ENCODE measurements at regions not wholly inside any gene's neighbourhood (a gene's known extent, or its start where the extent isn't known, plus 50 kb on each side); places are given as distances from the start of the nearest gene placed in this dataset.

- Histone ChIP-seq H3K4me1 (replicated peaks; ENCODE audit: insufficient read depth) (no peaks in the 10 kb centered on the region), H3K79me2 (ENCODE audit: low read depth) (no peaks in the 10 kb centered on the region), H3K9me3 (ENCODE audit: insufficient read depth, low read depth) (peaks cover 9% of the 10 kb centered on the region; the same call in 1 of the 2 replicates), H3K4me2 (no peak overlapping the region), H3K27me3 (ENCODE audit: insufficient read depth, low read depth) (no peaks in the 10 kb centered on the region), H4K20me1 (ENCODE audit: insufficient read depth) (no peaks in the 10 kb centered on the region), H3F3A (ENCODE audit: insufficient read depth, low read depth) (no peaks in the 10 kb centered on the region), H3K4me3 (no peak overlapping the region), H3K36me3 (ENCODE audit: low read depth) (no peaks in the 10 kb centered on the region), H2AFZ (no peak overlapping the region), H3K27ac (no peak overlapping the region), H3K9me2 (ENCODE audit: insufficient read depth) (no peaks in the 10 kb centered on the region)
- no peak for DNase-seq
- intact Hi-C loops (cut with micrococcal nuclease; ENCODE audit: unreplicated experiment): loop anchor here (2.0 kb wide), 1 partner anchor 37 kb away; no protein-coding TSS in a partner anchor
- CTCF ChIA-PET: no interaction called here
- TF ChIP-seq CTCF (conservative IDR thresholded peaks at IDR 0.05): no peak
- TF ChIP-seq EZH2 (IDR thresholded peaks at IDR 0.05; ENCODE audit: low read depth): no peak
- no TSS peak for BruUV-seq (replicated peaks)
- POLR2A ChIA-PET (ENCODE audit: unreplicated experiment): no interaction called here
Observed at GRCh38 chr13:34657716-34658115, 284.4 kb upstream of the NBEA start.

GRCh38 chr13:34667286-34668218 is 274.5 kb upstream of the NBEA start:
- H3K27ac ChIP-seq: no peak overlapping the region
- H3K4me1 ChIP-seq (replicated peaks; ENCODE audit: insufficient read depth): no peaks in the 10 kb centered on the region
- no peaks in the 10 kb centered on the region for H3F3A ChIP-seq (ENCODE audit: insufficient read depth, low read depth)
- no peaks in the 10 kb centered on the region for H3K27me3 ChIP-seq (ENCODE audit: insufficient read depth, low read depth)
- BruUV-seq (replicated peaks): no TSS peak
- TF ChIP-seq CTCF (conservative IDR thresholded peaks at IDR 0.05): no peak
- no peaks in the 10 kb centered on the region for H3K9me2 ChIP-seq (ENCODE audit: insufficient read depth)
- ChIA-PET CTCF (no interaction called here), POLR2A (ENCODE audit: unreplicated experiment) (no interaction called here)
- H3K4me2 ChIP-seq: no peak overlapping the region
- DNase-seq: no peak
- no peak overlapping the region for H3K4me3 ChIP-seq
- no peaks in the 10 kb centered on the region for H4K20me1 ChIP-seq (ENCODE audit: insufficient read depth)
- no peaks in the 10 kb centered on the region for H3K79me2 ChIP-seq (ENCODE audit: low read depth)
- intact Hi-C loops (cut with micrococcal nuclease; ENCODE audit: unreplicated experiment): no loop called here
- no peaks in the 10 kb centered on the region for H3K36me3 ChIP-seq (ENCODE audit: low read depth)
- H3K9me3 ChIP-seq (ENCODE audit: insufficient read depth, low read depth): no peaks in the 10 kb centered on the region
- H2AFZ ChIP-seq: no peak overlapping the region; the same call in 1 of the 2 replicates

GRCh38 chr13:34671137-34671536 is 270.9 kb upstream of the NBEA start:
- H3K4me3 ChIP-seq: no peak overlapping the region
- intact Hi-C loops (cut with micrococcal nuclease; ENCODE audit: unreplicated experiment): no loop called here
- H3K79me2 ChIP-seq (ENCODE audit: low read depth): no peaks in the 10 kb centered on the region
- H3K9me3 ChIP-seq (ENCODE audit: insufficient read depth, low read depth): no peaks in the 10 kb centered on the region
- no peaks in the 10 kb centered on the region for H3F3A ChIP-seq (ENCODE audit: insufficient read depth, low read depth)
- H3K36me3 ChIP-seq (ENCODE audit: low read depth): no peaks in the 10 kb centered on the region
- H3K4me2 ChIP-seq: no peak overlapping the region
- H4K20me1 ChIP-seq (ENCODE audit: insufficient read depth): no peaks in the 10 kb centered on the region
- no peak overlapping the region for H2AFZ ChIP-seq
- TF ChIP-seq EZH2 (IDR thresholded peaks at IDR 0.05; ENCODE audit: low read depth) (no peak), CTCF (conservative IDR thresholded peaks at IDR 0.05) (no peak)
- POLR2A ChIA-PET (ENCODE audit: unreplicated experiment): no interaction called here
- CTCF ChIA-PET: no interaction called here
- BruUV-seq (replicated peaks): no TSS peak
- no peak overlapping the region for H3K27ac ChIP-seq
- H3K27me3 ChIP-seq (ENCODE audit: insufficient read depth, low read depth): no peaks in the 10 kb centered on the region
- H3K4me1 ChIP-seq (replicated peaks; ENCODE audit: insufficient read depth): no peaks in the 10 kb centered on the region
- DNase-seq: no peak
- no peaks in the 10 kb centered on the region for H3K9me2 ChIP-seq (ENCODE audit: insufficient read depth)
